ENCODE measurements at regions not wholly inside any gene's neighbourhood (a gene's known extent, or its start where the extent isn't known, plus 50 kb on each side); places are given as distances from the start of the nearest gene placed in this dataset.

DNA sequence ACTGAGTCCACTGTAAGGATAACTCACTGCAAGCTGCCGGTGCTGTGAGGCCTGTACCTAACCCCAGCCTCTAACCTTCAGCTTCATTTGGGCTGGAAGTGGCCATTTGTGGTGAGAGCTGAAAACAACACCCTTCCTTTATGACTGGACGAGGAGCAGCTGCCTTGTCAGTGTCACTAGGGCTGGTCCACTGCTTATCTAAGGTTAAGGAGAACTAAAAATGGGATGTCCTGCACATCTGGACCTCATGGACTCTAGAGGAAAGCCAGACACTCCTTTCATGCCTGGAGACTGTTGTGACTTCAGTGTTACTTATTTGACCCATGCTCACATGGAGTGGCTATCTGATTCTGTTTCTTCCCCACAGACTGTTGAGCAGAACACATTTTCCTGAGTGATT is 139.9 kb downstream of the ZNF518B start:
- H3K27me3 Mint-ChIP-seq: peaks cover 2% of the 10 kb centered on the region
- H3K4me1 Mint-ChIP-seq: no peaks in the 10 kb centered on the region
- no peak for ATAC-seq (ENCODE audit: low read depth)
- H3K27ac Mint-ChIP-seq: no peak overlapping the region
- no peak overlapping the region for H3K4me3 Mint-ChIP-seq
- no peaks in the 10 kb centered on the region for H3K36me3 Mint-ChIP-seq
- DNase-seq (ENCODE audit: low spot score in 2 of 2): no peak
- no peaks in the 10 kb centered on the region for H3K9me3 Mint-ChIP-seq

DNA sequence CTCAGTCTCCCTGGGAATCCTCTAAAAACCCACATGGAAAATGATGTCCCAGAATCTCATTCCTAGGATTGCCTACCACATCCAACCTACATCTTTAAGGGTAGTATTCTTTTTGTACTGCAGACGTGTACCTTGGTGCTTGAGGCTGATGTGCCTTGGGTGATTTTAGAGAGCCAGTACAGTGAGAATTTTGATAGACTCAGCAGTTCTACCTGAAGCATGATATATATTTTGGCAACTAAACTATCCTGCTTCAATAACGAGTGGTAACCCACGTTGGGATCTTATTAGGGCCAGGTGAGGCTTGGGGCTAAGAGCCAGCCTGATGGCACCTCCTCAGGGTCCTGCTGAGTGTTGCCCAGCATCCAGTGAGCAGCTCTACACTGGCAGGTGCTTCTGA is 140.4 kb downstream of the ZNF518B start:
- DNase-seq (ENCODE audit: low spot score in 2 of 2): no peak
- H3K9me3 Mint-ChIP-seq: no peaks in the 10 kb centered on the region
- ATAC-seq (ENCODE audit: low read depth): no peak
- H3K27ac Mint-ChIP-seq: no peak overlapping the region
- no peak overlapping the region for H3K4me3 Mint-ChIP-seq
- H3K36me3 Mint-ChIP-seq: no peaks in the 10 kb centered on the region
- no peaks in the 10 kb centered on the region for H3K27me3 Mint-ChIP-seq
- H3K4me1 Mint-ChIP-seq: no peaks in the 10 kb centered on the region

DNA sequence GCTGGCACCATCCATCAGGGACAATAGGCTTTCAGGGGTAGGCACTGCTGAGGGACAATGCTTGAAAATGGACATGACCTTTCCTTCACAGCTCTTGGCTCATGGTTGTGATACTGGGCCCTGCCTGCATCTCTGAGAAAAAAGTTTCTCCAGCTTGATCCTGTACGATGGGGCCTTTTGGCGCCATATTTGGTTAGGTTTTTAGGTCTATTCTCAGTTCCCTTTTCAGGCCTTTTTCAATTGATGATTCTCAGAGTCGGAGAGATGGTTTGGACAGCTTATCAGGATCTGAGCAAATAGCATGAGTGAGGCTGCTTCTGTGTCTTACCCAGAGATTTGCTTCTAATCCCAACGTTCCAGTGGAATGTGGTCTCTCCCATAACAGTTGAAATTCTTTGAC is 141.6 kb downstream of the ZNF518B start:
- Mint-ChIP-seq H3K4me1 (no peaks in the 10 kb centered on the region), H3K9me3 (no peaks in the 10 kb centered on the region), H3K27ac (no peak overlapping the region), H3K27me3 (peaks cover 2% of the 10 kb centered on the region), H3K4me3 (no peak overlapping the region), H3K36me3 (no peaks in the 10 kb centered on the region)
- no peak for ATAC-seq (ENCODE audit: low read depth)
- DNase-seq (ENCODE audit: low spot score in 2 of 2): no peak

DNA sequence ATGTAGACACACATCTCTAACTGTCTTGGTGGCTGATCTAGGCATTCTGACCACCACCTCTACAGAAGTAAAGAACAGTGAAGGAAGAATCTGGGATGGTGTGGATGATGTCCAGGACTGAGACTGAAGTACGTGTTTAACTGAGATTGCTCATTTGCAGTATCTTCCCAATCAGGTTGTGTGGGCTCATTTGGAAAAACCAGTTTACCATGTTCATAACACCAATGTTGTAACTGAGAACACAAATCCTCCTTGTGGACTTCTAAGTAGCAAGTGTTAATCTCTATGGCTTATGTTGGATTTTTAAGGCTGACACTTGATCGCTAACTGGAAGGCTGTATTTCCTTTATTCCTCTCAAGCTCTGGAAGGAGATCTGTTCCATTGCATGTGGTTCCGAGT is 144.7 kb downstream of the ZNF518B start:
- H3K27ac Mint-ChIP-seq: no peak overlapping the region
- no peaks in the 10 kb centered on the region for H3K4me1 Mint-ChIP-seq
- ATAC-seq (ENCODE audit: low read depth) (no peak), DNase-seq (ENCODE audit: low spot score in 2 of 2) (no peak)
- no peak overlapping the region for H3K4me3 Mint-ChIP-seq
- H3K27me3 Mint-ChIP-seq: peaks cover 9% of the 10 kb centered on the region
- H3K36me3 Mint-ChIP-seq: no peaks in the 10 kb centered on the region
- no peaks in the 10 kb centered on the region for H3K9me3 Mint-ChIP-seq

DNA sequence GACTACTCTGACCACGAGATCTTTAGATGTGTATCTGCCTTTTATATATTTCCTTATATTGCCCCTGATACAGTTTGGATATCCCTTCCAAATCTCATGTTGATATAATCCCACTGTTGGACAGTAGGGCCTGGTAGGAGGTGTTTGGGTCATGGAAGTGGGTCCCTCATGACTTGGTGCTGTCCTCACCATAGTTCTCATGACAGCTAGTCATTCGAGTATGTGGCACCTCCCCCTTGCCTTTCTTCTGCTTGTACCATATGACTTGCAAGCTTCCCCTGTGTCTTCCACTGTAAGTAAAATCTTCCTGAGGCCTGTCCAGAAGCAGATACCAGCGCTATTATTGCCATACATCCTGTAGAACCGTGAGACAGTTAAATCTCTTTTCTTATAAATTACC is 145.3 kb downstream of the ZNF518B start:
- DNase-seq (ENCODE audit: low spot score in 2 of 2) (no peak), ATAC-seq (ENCODE audit: low read depth) (no peak)
- Mint-ChIP-seq H3K4me1 (no peaks in the 10 kb centered on the region), H3K27ac (no peak overlapping the region), H3K9me3 (no peaks in the 10 kb centered on the region), H3K36me3 (no peaks in the 10 kb centered on the region), H3K27me3 (peaks cover 9% of the 10 kb centered on the region), H3K4me3 (no peak overlapping the region)

DNA sequence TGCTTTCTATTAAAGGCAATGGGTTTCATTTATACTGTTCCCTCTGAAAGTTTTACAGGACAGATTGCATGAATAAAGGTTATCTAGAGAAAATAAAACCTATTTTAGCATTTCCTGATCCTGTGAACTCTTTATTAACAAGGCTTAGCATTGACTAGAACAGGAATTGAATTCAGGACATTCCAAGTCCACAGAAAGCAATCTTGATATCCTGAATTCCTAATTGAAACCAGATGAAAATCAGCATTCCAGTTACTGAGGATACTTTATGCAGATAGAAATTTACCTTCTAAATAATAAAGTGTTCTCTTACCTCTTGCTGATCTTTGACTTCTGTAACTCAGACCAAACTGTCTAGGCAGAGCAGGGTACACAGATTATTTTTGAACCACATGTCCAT is 151.4 kb downstream of the ZNF518B start:
- Mint-ChIP-seq H3K9me3 (no peaks in the 10 kb centered on the region), H3K4me1 (no peaks in the 10 kb centered on the region), H3K4me3 (no peak overlapping the region), H3K27ac (no peak overlapping the region), H3K27me3 (peaks cover 11% of the 10 kb centered on the region), H3K36me3 (no peaks in the 10 kb centered on the region)
- ATAC-seq (ENCODE audit: low read depth) (no peak), DNase-seq (ENCODE audit: low spot score in 2 of 2) (no peak)

DNA sequence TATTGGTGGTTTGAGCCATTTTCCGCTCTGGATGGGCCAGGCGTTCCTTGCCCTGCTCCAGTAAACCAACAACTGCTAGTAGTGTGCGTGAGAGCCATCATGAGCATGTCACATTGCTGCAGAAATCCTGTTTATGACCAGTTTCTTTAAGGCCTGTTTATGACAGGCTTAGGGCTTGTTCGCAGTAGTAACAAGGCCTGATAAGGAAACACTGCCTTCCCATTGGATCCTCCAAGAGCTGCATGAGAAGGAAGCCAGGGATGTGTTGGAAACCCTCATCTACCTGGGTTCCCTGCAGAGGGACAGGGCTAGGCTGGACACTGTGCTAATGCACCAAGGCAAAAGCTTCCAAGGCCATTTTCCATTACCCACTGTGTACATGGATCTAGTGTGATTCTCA is 153.9 kb downstream of the ZNF518B start:
- Mint-ChIP-seq H3K4me1 (no peaks in the 10 kb centered on the region), H3K27ac (no peak overlapping the region), H3K36me3 (no peaks in the 10 kb centered on the region), H3K9me3 (no peaks in the 10 kb centered on the region), H3K4me3 (no peak overlapping the region), H3K27me3 (peaks cover 2% of the 10 kb centered on the region)
- ATAC-seq (ENCODE audit: low read depth) (no peak), DNase-seq (ENCODE audit: low spot score in 2 of 2) (no peak)

DNA sequence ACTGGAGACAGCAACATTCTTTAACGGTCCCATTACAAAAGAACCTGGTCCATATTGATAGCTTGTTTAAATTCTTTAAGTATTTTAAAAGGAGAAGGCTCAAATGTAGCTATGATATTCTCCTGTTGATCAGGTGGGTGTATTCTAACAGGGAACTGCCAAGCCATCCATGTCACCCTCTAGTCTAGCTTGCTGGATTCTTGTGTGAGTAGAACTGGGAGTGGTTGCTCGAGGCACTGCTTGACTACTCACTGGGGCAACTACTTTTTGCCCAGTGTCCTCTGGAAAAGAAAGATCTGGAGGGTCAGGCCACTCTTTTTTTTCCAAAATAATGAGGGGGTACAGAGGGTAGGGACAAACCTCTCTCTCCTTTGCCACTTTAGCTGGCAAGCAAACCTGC is 155.1 kb downstream of the ZNF518B start:
- Mint-ChIP-seq H3K27me3 (peaks cover 2% of the 10 kb centered on the region), H3K27ac (no peak overlapping the region), H3K9me3 (no peaks in the 10 kb centered on the region), H3K4me1 (no peaks in the 10 kb centered on the region), H3K36me3 (no peaks in the 10 kb centered on the region), H3K4me3 (no peak overlapping the region)
- no peak for DNase-seq (ENCODE audit: low spot score in 2 of 2)
- no peak for ATAC-seq (ENCODE audit: low read depth)

DNA sequence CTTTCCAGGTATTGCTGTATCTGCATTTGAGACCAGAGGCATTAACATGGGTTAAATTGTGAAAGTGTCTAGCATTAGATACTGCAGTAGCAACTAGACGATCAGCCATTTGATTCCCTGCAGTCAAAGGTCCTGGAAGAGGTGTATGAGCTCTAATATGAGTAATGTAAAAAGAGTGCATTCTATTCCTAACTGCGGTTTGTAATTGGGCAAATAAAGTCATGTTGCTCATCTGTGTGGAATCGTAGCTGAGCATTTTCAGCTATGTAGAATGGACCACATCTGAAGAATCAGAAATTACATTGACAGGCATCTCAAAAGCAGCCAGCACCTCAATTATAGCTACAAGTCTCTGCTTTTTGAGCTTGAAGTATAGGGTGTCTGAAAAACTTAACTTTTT is 157.6 kb downstream of the ZNF518B start:
- no peak for ATAC-seq (ENCODE audit: low read depth)
- H3K27me3 Mint-ChIP-seq: peaks cover 2% of the 10 kb centered on the region
- DNase-seq (ENCODE audit: low spot score in 2 of 2): no peak
- no peaks in the 10 kb centered on the region for H3K4me1 Mint-ChIP-seq
- no peak overlapping the region for H3K4me3 Mint-ChIP-seq
- no peak overlapping the region for H3K27ac Mint-ChIP-seq
- no peaks in the 10 kb centered on the region for H3K36me3 Mint-ChIP-seq
- H3K9me3 Mint-ChIP-seq: no peaks in the 10 kb centered on the region

DNA sequence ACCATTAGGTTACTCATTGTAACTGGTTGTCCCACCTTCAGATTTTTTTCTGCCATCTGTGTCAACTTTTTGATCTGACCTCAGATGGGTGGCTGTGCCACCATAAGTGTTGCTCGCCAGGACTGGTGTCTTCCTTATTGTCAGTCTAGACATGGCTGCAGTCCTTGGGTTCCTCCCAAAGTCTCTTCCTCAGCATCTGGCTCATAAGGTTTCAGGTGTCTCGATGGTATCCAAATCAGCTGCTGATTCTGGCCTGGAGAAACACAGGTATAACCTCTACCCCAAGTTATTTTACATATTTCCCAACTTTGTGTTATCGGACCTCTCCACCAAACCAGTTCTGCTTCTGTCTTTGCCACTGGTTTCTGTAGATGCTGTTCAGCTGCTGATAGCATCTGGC is 158.5 kb downstream of the ZNF518B start:
- H3K36me3 Mint-ChIP-seq: peaks cover 1% of the 10 kb centered on the region
- no peak overlapping the region for H3K4me3 Mint-ChIP-seq
- H3K27ac Mint-ChIP-seq: no peak overlapping the region
- H3K9me3 Mint-ChIP-seq: no peaks in the 10 kb centered on the region
- DNase-seq (ENCODE audit: low spot score in 2 of 2): no peak
- ATAC-seq (ENCODE audit: low read depth): no peak
- no peaks in the 10 kb centered on the region for H3K4me1 Mint-ChIP-seq
- peaks cover 2% of the 10 kb centered on the region for H3K27me3 Mint-ChIP-seq

DNA sequence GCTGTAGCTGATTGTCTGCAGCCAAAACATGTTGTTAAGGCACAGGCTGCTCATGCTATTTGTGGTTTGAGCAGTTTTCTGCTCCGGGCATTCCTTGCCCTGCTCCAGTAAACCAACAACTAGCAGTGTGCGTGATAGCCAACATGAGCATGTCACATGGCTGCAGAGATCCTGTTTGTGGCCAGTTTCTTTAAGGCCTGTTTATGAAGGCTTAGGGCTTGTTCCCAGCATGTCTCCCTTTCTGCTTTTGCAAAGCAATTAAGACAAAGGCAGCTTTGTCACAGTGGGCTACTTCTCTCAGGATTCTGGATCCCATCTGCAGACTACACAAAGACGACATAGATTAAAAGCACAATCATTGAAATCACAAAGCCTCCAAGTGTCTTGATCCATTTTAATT is 160.5 kb downstream of the ZNF518B start:
- Mint-ChIP-seq H3K4me3 (no peak overlapping the region), H3K9me3 (no peaks in the 10 kb centered on the region), H3K27ac (no peak overlapping the region), H3K27me3 (peaks cover 7% of the 10 kb centered on the region), H3K36me3 (peaks cover 2% of the 10 kb centered on the region), H3K4me1 (no peaks in the 10 kb centered on the region)
- DNase-seq (ENCODE audit: low spot score in 2 of 2) (no peak), ATAC-seq (ENCODE audit: low read depth) (no peak)

DNA sequence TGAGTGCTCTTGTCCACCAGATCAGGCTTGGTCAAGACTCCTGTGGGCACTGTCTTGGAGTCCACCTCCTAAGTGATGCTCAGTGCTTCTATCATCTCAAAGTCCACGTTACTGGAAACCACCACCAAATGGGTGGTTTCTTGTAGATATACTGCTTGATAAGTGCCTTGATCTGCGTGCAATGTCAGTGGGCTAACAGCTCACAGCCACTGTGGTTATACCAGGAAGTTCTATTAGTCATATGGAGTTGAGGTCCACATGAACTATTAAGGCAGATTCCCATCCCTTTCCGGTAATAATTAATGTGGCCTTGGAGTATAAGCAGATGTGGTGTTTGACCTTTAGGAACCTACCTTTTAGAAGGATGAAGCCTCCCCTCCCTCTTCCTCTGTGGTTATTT is 161.9 kb downstream of the ZNF518B start:
- no peak for ATAC-seq (ENCODE audit: low read depth)
- Mint-ChIP-seq H3K4me3 (no peak overlapping the region), H3K36me3 (peaks cover 2% of the 10 kb centered on the region), H3K27me3 (peaks cover 9% of the 10 kb centered on the region), H3K9me3 (no peaks in the 10 kb centered on the region), H3K4me1 (no peaks in the 10 kb centered on the region), H3K27ac (no peak overlapping the region)
- no peak for DNase-seq (ENCODE audit: low spot score in 2 of 2)

DNA sequence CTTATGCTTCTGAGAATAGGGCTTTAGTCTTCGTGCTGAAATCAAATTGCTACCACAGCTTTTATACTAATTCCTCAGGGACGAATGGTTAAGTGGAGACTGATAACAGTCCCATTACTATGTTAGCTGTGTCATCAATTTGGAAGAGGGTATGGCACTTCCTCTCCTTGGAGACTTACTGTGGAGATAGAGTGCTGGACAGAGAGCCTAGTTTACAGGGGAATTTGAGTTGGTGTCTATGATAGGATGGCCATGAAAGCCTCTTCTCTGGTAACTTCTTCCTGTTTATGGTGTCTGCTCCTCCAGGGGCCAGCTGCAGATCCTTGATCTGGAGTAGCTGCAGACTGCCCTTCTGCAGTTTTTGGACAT is 167.7 kb downstream of the ZNF518B start:
- Mint-ChIP-seq H3K36me3 (peaks cover 2% of the 10 kb centered on the region), H3K4me3 (no peak overlapping the region), H3K27me3 (peaks cover 10% of the 10 kb centered on the region), H3K9me3 (no peaks in the 10 kb centered on the region), H3K27ac (no peak overlapping the region), H3K4me1 (no peaks in the 10 kb centered on the region)
- DNase-seq (ENCODE audit: low spot score in 2 of 2): no peak
- no peak for ATAC-seq (ENCODE audit: low read depth)

DNA sequence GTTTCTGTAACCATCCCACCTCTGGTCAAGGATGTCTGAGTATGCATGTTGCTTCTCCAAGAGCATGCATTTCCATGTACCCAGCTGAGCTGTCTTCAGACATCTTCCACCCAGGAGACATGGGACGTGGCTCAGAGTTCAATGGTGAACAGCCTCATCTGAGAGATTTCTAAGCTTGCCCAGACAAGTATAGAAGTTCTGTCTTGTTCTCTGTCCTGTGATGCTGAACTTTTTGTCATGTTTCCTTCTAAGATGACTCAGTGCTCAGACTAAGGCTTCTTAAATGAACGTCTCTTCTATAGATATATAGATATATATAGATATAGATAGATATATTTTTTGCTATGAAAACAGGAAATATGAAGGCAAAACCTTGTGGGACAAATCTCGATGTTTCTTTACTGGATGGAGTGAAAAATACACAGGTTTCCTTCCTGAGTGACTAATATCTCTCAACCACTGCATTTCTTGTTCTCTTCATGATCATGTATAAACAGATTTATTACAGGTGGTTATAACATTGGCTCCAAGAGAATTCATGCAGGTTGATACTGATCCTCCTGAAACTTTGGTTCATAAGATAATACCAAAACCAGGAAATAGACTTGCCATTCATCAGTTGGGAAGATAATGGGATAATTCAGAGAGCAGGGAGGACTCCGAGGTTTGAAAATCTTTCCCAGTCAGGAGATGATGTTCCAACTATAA is 168.2 kb downstream of the ZNF518B start:
- DNase-seq (ENCODE audit: low spot score in 2 of 2) (no peak), ATAC-seq (ENCODE audit: low read depth) (no peak)
- Mint-ChIP-seq H3K36me3 (peaks cover 2% of the 10 kb centered on the region), H3K4me3 (no peak overlapping the region), H3K9me3 (no peaks in the 10 kb centered on the region), H3K27ac (no peak overlapping the region), H3K4me1 (no peaks in the 10 kb centered on the region), H3K27me3 (peaks cover 10% of the 10 kb centered on the region)

DNA sequence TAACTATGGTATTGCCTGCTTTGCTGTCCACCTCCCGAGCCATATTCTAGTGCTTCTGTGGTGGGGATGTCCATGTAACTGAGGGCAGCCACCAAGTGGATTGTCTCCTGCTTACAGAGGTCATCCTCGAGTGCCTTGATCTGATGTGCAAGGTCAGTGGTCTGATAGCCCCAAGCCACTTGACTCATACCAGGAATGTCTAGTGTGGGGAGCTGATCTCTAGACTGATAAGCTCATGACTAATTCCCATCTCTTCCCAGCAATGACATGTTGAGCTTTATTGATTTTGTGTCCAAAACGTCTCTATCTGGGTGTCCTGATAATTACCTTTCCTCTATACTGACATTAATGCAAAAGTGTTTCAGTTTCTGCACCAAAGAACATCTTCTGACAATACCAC is 168.4 kb upstream of the WDR1 start:
- no peaks in the 10 kb centered on the region for H3K9me3 Mint-ChIP-seq
- H3K4me3 Mint-ChIP-seq: no peak overlapping the region
- H3K27me3 Mint-ChIP-seq: peaks cover 5% of the 10 kb centered on the region
- H3K27ac Mint-ChIP-seq: no peak overlapping the region
- no peaks in the 10 kb centered on the region for H3K4me1 Mint-ChIP-seq
- DNase-seq (ENCODE audit: low spot score in 2 of 2) (no peak), ATAC-seq (ENCODE audit: low read depth) (no peak)
- H3K36me3 Mint-ChIP-seq: no peaks in the 10 kb centered on the region

Measured in memory B cell (primary cell).